ENCODE measurements at regions not wholly inside any gene's neighbourhood (a gene's known extent, or its start where the extent isn't known, plus 50 kb on each side); places are given as distances from the start of the nearest gene placed in this dataset.
A peak's percentile ranks its signal among the peaks of the same experiment; 100 is the strongest.

DNA sequence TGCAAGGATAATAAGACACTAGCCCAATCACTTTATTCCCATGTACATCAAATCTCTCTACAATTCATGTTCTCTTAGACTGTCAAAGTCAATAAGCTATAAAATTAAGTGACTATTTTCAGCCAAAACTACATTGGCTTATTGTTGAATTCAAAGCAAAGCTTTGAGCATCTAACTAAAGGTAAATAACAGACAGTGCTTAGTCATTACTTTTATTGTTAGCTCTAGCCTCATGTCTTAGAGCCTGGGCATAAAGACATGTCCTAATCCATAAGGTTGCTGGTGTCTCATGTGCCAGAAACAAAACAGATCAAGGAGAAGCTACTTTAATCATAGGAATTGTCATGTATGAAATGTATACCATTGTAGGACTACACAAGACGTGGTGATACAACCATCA is 103.1 kb upstream of the UNC5C start:
- no peak for DNase-seq

DNA sequence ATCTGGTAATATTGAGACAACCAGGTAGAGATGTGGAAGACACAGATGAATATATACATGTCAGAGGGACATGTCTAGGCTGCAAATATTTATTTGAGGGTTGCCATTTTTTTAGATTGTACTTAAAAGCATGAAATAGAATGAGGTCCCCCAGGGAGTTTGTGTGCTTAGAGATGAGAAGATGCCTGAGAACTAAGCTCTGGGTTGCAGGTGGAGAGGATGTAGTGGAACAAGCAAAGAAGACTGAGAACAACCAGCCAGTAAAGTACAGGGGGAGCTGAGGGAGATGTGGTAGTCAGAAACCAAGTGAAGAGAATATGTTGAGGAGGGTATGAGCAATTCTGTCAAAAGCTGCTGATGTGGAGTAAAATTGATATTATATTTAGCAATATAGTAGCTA is 95.6 kb upstream of the UNC5C start:
- no peak for DNase-seq

DNA sequence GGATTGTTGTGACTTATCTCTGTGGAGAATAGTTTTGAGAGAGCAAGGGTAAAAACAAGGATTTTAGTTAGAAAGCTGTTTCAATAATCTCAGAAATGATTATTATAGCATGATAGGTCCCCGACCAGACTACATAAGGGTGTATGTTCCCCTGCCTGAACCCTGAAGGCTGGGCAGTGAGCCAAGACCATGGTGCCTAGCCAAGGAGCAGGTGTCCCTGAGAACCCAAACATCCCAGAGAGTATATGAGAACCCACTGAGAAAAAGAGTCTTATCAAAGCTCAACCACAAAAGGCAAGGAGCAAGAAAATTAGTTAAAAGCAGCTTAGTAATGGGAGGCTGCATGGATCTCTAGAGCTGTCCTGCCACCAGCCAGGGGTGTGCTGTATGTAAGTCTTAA is 94.9 kb upstream of the UNC5C start:
- no peak for DNase-seq

DNA sequence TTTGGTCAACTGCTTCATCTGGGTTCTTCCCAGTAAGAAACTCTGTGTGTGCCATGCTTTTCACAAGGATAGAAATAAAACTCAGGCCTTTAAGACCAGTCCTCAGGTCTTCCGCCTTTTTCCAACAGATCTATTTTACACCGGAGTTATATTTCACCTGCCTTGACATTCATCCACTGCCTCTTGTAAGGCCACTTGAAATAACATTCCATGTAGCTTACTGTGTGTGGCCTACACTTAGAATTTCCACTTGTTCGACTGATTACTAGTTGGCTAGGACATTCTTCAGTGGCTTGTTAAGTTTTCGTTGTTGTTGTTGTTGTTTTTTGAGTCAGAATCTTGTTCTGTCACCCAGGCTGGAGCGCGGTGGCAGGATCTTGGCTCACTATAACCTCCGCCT is 92.8 kb upstream of the UNC5C start:
- DNase-seq = no peak

DNA sequence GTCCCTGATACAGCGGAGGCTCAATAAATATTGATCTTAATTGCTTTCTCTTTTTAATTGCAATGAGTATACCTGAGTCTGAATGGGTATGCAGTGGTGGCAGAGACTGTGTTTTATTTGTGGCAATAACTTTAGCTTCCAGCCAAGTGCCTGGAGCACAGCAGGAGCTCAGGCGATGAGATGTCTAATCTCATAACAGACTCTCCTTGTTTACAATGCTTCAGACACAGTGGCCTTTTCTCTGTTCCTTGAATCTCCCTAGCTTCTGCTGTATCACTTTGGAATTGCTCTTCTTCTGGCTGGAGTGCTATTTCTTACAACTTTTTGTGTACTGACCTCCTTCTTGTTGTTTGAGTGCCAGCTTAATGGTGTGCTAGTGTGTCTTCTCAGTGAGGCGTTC is 91.5 kb upstream of the UNC5C start:
- no peak for DNase-seq

DNA sequence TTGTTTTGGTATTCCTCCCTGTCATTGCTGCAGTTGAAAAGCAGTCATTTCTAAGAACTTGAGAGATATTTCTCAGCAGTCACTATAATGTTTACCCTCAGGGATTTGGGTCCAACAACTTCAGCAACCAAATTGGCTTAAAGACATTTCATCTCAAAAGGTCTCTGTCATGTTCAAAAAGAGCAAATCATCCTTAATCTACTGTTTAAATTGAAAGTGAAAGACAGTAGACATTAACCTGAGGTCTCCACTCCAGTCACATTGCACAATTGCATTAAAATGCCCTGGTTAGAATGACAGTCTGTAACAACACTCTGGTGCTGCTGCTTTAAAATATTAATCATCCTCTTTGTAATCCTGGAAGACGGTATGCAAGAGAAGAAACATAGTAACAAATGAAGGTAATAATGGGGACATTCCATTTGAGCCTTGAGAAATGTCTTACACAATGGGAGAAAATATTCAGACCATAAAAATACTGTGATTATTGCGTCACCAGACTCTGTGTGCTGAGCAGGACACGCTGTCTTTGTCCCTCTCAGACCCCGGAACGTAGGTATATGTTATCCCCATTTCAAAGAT is 90.2 kb upstream of the UNC5C start:
- DNase-seq = peak in 1 of 4 experiments; percentile 4

DNA sequence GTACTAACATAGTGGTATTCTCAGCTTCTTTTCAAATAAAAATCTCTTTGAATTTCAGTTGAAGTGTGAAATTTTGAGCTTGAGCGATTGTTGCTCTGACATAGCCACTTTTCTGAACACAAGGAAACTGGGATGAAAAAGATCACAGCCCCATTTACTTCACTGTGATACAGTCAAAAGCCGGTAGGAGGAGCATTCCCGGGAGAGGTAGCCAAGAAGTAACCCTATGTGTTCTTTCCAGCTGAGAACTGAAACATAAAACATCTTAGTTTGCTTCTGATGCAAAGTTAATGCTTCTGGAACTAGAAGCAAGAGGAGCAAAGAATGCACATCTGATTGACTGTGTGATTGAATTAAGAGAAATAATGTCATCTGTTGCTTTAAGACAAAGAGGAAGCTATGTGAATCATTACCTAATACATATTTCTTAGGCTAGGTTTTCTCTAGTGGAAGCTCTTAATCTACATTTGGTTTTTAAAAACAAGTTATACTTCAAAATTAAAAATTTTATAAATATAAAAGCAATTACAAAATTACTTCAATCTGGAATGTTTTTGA is 88.3 kb upstream of the UNC5C start:
- peak in 1 of 4 experiments; percentile 14 for DNase-seq

DNA sequence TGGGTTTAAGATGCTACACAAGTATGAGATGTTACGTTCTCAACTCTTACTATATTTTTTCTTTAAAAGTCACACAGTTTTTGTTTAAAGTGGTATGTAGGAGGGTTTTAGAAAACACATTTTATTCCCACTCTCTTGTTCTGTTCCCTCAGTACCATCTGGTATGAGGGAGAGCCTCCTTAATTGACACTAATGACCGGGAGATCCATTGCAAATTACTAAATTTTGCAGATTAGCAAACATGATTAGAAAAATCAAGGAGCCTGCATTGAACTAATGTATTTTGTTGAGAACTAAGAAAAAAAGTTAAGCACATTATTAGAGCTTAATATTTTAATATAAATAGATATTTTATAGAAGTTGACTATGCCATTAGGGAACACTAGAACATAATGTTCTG is 87.3 kb upstream of the UNC5C start:
- no peak for DNase-seq

DNA sequence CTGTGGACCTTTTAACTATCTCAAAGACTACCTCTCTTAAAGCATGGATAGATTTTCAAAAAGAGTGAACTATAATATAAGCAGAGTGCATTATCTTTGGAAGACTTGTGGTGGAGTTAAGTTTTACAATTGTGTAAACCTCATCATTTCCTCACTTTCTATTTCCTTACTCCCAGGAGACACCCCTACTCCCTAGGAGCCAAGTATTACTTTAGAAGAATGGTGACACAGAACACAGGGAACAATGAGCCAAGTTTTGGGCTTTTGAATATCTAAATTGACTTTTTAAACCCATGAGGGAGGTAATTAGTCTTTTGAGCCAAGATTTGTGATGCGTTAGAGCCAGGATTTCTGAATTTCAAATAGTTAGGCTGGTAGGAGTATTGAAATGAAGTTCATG is 78.9 kb upstream of the UNC5C start:
- DNase-seq = no peak

DNA sequence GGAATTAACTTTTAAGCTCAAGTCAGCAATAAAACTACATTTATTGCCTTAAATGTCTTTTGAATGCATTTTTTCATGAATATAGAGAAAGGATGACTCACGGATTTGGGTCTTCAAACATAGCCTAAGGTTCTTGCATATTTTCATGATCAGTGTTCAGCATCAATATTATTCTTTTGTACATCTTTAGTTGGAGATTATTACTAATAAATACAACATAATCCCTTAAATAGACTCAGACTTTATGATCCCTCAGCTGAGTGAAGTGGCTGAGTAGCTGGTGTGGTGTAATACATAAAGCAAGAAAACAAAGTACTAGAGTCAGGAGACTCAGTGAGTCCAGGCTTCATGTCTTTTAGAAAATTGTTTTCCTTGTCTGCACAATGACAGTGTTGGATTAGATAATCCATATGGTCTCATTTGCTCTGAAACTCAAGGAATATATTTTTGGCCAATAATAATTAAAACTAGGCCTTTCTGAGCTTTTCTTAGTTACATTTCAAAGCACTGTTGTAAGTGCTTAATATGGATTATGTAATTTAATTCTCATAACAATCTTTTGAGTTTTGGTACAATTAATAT is 78.3 kb upstream of the UNC5C start:
- DNase-seq = no peak

DNA sequence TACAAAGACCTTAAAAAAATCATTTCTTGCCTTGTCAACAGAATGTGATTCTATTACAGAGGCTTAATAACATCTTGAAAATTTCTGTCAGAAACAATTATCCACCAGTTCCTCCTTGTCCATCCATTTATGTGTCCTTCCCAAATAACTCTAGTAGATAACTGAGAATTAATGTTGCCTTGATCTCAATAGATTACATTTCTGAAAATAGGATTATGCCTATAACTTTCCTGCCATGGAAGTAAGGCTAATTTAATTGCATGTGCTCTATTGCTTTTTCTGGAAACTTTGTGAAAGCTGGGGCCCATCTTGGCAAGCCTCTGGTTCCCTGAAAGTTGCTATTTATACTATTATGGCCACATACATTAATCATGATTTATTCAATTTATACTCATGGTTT is 76.2 kb upstream of the UNC5C start:
- DNase-seq = no peak

DNA sequence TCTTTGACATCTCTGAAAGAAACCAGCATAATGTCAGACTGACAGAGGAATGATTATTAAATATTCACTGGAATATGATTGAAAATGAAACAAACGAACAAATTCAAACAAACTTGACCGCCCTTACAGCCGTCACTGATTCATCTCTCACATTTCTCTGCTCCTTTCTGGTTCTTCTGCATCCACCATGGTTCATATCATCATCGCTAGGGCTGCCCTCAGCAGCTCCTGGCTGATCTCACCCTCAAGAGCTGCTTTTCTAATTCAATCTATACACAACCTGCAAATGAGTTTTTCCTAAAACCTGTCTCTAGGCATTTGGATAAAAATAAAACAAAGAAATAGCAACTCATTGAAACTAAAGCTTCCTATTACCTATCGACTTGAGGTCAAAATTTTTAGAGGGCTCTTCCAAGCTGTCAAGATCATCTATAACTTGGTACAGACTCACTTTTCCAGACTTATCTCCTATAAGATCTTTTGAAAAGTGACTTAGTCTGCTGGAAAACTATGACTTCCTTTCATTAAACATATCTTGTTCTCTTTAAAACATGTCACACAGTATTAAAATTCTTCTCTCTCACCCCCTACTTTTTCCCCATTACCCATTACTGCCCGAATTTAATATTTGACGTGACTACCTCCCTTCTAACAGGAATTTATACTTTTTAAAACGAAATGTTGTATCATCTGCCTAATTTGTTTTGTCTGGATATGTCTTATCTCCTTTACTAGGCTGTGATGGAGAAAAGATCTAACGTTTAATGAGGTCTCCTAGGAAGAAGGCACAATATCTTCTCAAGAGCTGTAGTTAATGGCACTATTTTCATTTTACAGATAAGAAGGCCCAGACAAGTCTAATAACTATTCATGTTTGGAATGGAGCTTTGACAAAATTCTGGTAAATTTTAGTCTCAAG is 71.0 kb upstream of the UNC5C start:
- no peak for DNase-seq

DNA sequence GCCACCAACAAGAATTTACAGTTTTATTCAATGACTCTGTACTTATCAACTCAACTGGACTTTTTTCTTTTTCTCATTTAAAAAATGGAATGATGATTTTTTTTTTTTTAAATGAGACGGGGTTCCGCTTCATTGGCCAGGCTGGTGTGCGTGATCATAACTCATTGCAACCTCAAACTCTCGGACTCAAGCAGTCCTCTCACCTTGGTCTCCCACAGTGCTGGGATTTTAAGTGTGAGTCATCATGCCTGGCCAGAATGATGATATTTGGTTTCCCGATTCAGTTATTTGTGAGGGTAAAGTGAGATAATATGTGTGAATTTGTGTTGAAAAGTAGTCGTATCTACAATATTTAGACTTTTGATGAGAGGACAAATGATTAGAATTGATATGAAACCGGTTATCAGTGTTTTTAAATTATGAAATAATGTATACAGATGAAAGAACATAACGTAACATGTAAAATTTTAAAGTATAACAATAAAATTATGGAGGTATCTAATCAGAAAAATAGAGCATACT is 66.0 kb upstream of the UNC5C start:
- DNase-seq = no peak

DNA sequence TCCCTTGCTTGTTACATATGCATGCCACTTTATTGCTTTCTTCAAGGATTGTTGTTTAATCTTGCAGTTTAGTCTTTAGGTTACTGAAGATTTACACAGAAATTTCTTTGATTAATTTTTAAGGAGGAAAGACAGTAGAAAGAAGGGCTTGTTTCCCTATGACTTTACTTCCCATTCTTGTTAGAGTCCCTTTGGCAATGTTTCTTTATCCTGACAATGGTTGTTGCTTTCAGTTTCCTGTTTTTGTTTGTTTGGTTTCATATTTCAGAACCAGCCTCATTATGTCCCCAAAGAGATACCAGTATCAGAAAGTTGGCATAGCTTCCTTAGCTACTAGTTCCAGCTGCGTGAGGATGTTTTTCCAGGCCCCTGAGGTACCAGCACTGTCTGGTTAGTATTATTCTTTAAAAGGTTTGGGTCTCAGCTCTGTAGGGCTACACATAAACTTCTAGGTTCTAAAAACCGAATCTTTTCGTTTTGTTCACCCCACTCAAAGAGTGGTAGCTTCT is 61.3 kb upstream of the UNC5C start:
- DNase-seq = peak in 1 of 4 experiments; percentile 2

DNA sequence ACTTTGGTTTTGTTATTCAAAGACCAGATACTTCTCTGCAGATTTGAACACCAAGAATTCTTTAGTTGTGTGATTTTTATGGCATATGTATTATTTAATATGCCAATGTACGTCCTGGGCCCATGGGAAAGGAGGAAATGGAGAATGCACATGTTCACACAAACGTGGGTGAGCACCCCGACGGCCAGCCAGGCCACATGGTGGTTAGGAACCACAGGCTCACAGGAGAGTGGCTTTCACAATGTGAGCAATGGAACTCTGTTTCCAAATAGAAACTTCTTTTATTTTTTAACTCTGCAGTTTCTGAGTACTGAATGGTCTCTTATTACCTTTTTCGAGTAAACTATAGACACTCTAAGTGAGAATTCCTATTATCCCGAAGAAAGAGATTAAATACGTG is 58.0 kb upstream of the UNC5C start:
- peak in 3 of 4 experiments; percentile 15 to 50 (median 34) for DNase-seq

DNA sequence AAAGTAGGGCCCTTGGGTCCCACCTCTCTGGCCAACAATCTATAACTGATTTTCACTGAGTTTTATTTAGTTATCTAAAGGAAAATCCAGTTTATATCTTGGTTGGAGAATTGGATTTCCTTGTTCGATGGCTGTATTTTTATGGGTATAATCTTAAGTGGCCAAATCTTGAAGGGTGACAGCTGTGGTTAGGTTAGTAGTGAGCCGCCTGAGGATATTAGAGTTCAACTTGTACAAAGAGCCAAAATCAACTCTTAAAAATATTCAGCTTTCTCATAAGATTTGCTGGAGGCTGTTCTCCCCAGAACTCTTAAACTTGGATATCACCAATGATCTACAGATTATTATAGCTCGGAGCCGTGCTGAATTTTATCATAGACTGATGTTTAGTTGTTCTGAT is 54.6 kb upstream of the UNC5C start:
- DNase-seq = no peak

DNA sequence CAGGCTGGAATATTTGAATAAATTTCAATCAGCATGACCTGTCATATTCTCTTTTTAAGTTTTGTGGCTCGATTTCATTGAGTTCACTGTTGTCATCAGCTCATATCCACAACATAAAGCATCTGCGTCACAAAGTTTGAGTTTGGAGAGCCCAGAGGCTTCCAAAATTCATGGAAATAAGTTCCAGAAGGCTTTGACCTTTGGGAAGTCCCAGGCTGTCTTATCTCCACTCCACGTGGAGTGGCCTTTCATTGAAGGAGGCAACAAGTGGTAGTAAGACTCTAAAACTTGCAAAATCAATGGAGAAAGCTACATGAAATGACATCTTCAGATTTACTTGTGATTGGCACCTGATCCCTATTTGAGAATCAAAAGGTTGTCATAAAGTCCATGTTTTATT is 54.1 kb upstream of the UNC5C start:
- DNase-seq = no peak

DNA sequence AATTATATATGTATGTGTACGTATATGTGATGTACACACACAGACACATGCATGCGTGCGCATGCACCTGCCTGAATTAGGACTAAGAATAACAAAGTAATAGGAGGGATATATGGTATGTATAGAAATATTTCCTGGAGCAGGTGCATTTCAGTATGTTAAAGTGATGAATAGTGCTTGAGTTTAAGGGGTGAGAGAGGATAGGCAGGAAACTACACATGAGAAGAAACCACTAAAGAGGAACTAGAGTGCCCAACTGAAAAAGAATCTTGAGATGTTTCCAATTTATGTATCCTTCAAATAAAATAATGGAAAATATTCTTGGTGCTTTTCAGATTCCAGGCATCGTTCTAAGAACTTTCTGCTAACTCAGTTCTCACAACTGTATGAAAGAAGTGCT is 52.6 kb upstream of the UNC5C start:
- DNase-seq = peak in 1 of 4 experiments; percentile 3

DNA sequence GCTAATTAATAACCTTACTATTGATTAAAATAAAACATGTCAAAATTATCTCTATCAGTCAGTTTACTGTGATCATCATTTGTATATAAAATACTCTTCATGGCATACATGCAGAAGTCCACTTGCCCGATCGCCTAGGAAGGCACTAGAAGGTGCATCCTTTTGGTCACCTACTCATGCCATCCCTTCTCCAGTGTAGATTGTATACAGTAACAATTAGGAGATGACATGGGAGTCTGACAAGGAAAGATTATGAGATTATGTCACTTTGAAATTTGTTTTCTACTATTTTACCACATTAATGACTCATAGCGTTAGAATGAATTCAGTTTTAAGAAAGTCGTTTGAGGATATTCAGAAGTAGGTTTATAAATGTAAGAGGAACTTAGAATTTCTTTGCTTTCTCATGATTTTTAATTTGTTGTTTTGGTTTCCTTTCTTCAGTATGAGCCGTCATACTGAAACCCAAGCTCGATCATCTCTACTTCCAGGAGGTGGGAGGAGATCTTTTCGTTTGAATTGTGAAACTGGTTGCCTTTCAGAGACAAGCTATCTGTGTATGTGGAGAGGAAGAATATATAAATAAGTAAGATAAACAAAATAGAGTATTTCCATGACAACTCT is 51.1 kb upstream of the UNC5C start:
- DNase-seq = peak; percentile 5 to 55 (median 40)

Measured in suppressor macrophage (primary cell).